Upper lobe of right lung (tissue), 1 donor: ENCODE measurements at regions not wholly inside any gene's neighbourhood (a gene's known extent, or its start where the extent isn't known, plus 50 kb on each side); places are given as distances from the start of the nearest gene placed in this dataset.
A peak's percentile ranks its signal among the peaks of the same experiment; 100 is the strongest.

Experiments
- ATAC-seq: fragments of 200-7000 bp; cut with Tn5 transposase; one replicate; pipeline ENCODE4 v1.9.1; 2020; ENCODE audit warnings: mild to moderate bottlenecking, moderate library complexity
- DNase-seq: peaks from one replicate; pipeline ENCODE4 v3.0.0-alpha.2; 2020
- H3K27ac ChIP-seq: fragments of 200-600 bp; one replicate; pipeline ENCODE4 v1.8.0; 2022
- H3K27me3 ChIP-seq: fragments of 200-600 bp; one replicate; pipeline ENCODE4 v1.8.0; 2022; ENCODE audit warnings: mild to moderate bottlenecking
- H3K36me3 ChIP-seq: fragments of 200-600 bp; one replicate; pipeline ENCODE4 v1.8.0; 2022
- H3K4me1 ChIP-seq: fragments of 200-600 bp; one replicate; pipeline ENCODE4 v1.8.0; 2022
- H3K4me3 ChIP-seq: fragments of 200-600 bp; one replicate; pipeline ENCODE4 v1.8.0; 2022; ENCODE audit warnings: mild to moderate bottlenecking
- H3K9me3 ChIP-seq: fragments of 200-600 bp; one replicate; pipeline ENCODE4 v1.8.0; 2022
- CTCF ChIP-seq: fragments of 200-600 bp; IDR thresholded peaks from one replicate; pipeline ENCODE4 v1.8.0; 2022; ENCODE audit warnings: antibody characterized with exemption
- intact Hi-C: fragments of 100-400 bp; cut with DNase I; formaldehyde crosslinking; loops from one replicate; pipeline ENCODE4 v1.11.0; 2022
- donor health status: DM: no; HTN: yes; CAD: no; lungs with severe emphysema.

DNA sequence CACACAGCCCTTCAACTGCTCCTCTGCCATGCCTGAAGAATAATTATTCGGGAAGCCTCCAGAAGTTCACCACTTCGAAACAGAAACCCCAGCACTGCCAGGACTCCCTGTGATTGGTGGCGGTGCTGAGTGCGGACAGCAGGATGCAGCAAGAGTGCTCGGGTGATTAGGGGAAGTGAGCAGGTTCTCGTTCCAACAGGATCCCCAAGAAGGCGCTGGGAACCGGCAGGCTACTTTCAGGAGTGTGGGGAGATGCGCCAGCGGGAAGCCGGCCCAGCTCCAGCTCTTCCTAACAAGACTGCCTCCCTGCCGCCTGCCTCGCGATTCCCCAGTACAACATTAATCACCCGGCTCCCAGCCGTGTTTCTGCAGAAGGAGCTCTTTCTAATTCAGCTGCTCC lies 630.2 kb downstream of the BRD1 start:
- no peak for ATAC-seq
- no peaks in the 10 kb centered on the region for H3K27me3 ChIP-seq
- no peaks in the 10 kb centered on the region for H3K9me3 ChIP-seq
- intact Hi-C loops, result no loop called here
- no peak overlapping the region for H3K27ac ChIP-seq
- TF ChIP-seq CTCF, result no peak
- peak; percentile 43 for DNase-seq
- H3K4me3 ChIP-seq, result no peak overlapping the region
- no peaks in the 10 kb centered on the region for H3K36me3 ChIP-seq
- no peaks in the 10 kb centered on the region for H3K4me1 ChIP-seq

- Histone ChIP-seq H3K4me1 (no peaks in the 10 kb centered on the region), H3K36me3 (no peaks in the 10 kb centered on the region), H3K9me3 (no peaks in the 10 kb centered on the region), H3K27me3 (no peaks in the 10 kb centered on the region), H3K27ac (no peak overlapping the region), H3K4me3 (no peak overlapping the region)
- ATAC-seq (no peak), DNase-seq (no peak)
- TF ChIP-seq CTCF, result no peak
- intact Hi-C loops, result no loop called here
These were observed 631.6 kb downstream of the BRD1 start for GRCh38 chr22:49196046-49196511.

GRCh38 chr22:49195636-49196035 lies 632.0 kb downstream of the BRD1 start:
- no peaks in the 10 kb centered on the region for H3K9me3 ChIP-seq
- H3K27ac ChIP-seq, result no peak overlapping the region
- no peaks in the 10 kb centered on the region for H3K27me3 ChIP-seq
- H3K4me3 ChIP-seq, result no peak overlapping the region
- peak; percentile 58 for DNase-seq
- no peaks in the 10 kb centered on the region for H3K36me3 ChIP-seq
- TF ChIP-seq CTCF, result no peak
- intact Hi-C loops, result no loop called here
- H3K4me1 ChIP-seq, result no peaks in the 10 kb centered on the region
- ATAC-seq, result no peak

DNA sequence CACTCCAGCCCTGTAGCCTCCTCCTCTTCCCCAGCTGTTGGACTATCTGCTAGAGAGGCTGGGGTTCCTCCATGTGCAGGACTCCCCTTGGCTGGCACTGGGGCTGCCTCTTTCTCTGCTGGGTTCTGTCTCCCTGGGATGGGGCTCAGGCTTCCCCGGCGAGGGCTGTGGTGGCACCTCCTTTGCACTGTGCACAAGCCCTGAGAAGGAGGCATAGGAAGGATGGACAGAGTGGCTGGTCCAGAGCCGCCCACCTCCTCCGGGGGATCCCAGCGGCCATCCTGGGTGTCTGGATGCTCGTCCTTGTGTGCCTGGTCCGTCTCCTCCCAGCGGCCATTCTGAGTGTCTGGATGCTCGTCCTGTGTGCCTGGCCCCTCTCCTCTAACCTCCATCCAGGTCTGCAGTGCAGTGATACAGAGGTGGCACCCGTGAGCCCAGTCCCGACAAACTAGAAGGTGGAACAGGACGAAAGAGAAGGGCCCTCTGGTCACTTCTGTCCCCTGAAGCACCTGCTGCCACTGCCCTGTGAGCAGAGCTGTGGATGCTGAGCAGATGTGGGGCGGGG lies 633.7 kb downstream of the BRD1 start:
- no peaks in the 10 kb centered on the region for H3K36me3 ChIP-seq
- H3K4me3 ChIP-seq, result no peak overlapping the region
- ATAC-seq (no peak), DNase-seq (peak; percentile 36)
- H3K4me1 ChIP-seq, result no peaks in the 10 kb centered on the region
- H3K27ac ChIP-seq, result no peak overlapping the region
- intact Hi-C loops, result no loop called here
- H3K9me3 ChIP-seq, result no peaks in the 10 kb centered on the region
- TF ChIP-seq CTCF, result no peak
- H3K27me3 ChIP-seq, result no peaks in the 10 kb centered on the region

DNA sequence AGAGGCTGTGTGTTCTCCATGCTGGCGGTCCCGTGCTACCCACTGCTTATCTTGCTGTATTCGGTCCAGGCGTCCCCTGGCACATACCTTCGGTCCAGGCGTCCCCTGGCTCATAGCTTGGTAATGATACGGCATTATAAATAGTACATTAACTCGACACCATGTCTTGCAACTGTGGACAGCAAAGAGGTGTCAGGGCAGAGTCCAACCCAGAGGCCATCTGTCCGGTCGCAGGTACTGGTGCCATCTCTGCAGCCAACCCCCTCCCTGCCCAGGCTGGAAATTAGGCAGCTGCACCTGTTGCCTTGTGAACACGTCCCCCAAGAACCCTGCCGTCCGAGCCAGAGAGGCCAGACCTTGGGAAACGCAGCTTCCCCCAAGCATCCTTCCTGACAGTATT lies 634.3 kb downstream of the BRD1 start:
- no peak overlapping the region for H3K4me3 ChIP-seq
- H3K27ac ChIP-seq, result no peak overlapping the region
- H3K4me1 ChIP-seq, result no peaks in the 10 kb centered on the region
- no peak for ATAC-seq
- intact Hi-C loops, result no loop called here
- no peak for TF ChIP-seq CTCF
- H3K27me3 ChIP-seq, result no peaks in the 10 kb centered on the region
- peak; percentile 42 for DNase-seq
- H3K9me3 ChIP-seq, result no peaks in the 10 kb centered on the region
- no peaks in the 10 kb centered on the region for H3K36me3 ChIP-seq

GRCh38 chr22:49192857-49193250 lies 634.8 kb downstream of the BRD1 start:
- H3K27ac ChIP-seq, result no peak overlapping the region
- H3K4me3 ChIP-seq, result no peak overlapping the region
- intact Hi-C loops, result no loop called here
- DNase-seq (peak; percentile 40), ATAC-seq (no peak)
- no peaks in the 10 kb centered on the region for H3K36me3 ChIP-seq
- H3K27me3 ChIP-seq, result no peaks in the 10 kb centered on the region
- no peak for TF ChIP-seq CTCF
- no peaks in the 10 kb centered on the region for H3K4me1 ChIP-seq
- no peaks in the 10 kb centered on the region for H3K9me3 ChIP-seq
